PC-3 (cell line): ENCODE measurements at regions not wholly inside any gene's neighbourhood (a gene's known extent, or its start where the extent isn't known, plus 50 kb on each side); places are given as distances from the start of the nearest gene placed in this dataset.

Experiments
- ATAC-seq: fragments of 200-7000 bp; cut with Tn5 transposase; 2 replicates; pipeline ENCODE4 v1.9.1; 2020; ENCODE audit warnings: mild to moderate bottlenecking, moderate library complexity
- BruUV-seq: library from RNA; stranded (reverse); fragments of 400-500 nt; replicated peaks from 2 replicates; lab custom pipeline; 2021; lab: Mats Ljungman, UMichigan
- CTCF ChIA-PET: fragments of 300-600 bp; sonication (Branson Sonifier 250); formaldehyde crosslinking; loops from one replicate; lab custom pipeline; 2022; ENCODE audit warnings: antibody characterized with exemption; lab: Charles Lee
- POLR2A ChIA-PET: fragments of 300-600 bp; sonication (Branson Sonifier 250); formaldehyde crosslinking; loops from one replicate; lab custom pipeline; 2022; ENCODE audit warnings: antibody characterized with exemption; ENCODE audit not compliant: unreplicated experiment; lab: Charles Lee
- DNase-seq: peaks from one replicate; pipeline ENCODE4 v3.0.0-alpha.2; 2015
- H2AFZ ChIP-seq: fragments of 300-600 bp; sonication (generic); 2 replicates; pipeline ENCODE4 v1.6.0; 2016; ENCODE audit warnings: antibody characterized with exemption, low read length
- H3F3A ChIP-seq: fragments of 300-600 bp; sonication (generic); one replicate; pipeline ENCODE4 v1.6.0; 2017; ENCODE audit warnings: antibody characterized with exemption, low read length, control low read depth, mild to moderate bottlenecking; ENCODE audit not compliant: unreplicated experiment
- H3K27ac ChIP-seq: fragments of 300-600 bp; sonication (generic); 2 replicates; pipeline ENCODE4 v1.5.1; 2016; ENCODE audit warnings: mild to moderate bottlenecking, low read length
- H3K27me3 ChIP-seq: fragments of 300-600 bp; sonication (generic); 2 replicates; pipeline ENCODE4 v1.6.1; 2016; ENCODE audit warnings: low read length, mixed read lengths
- H3K36me3 ChIP-seq: fragments of 300-600 bp; sonication (generic); 2 replicates; pipeline ENCODE4 v1.6.1; 2016; ENCODE audit warnings: low read depth, mixed run types, low read length, mixed read lengths
- H3K4me1 ChIP-seq: fragments of 300-600 bp; sonication (generic); 2 replicates; pipeline ENCODE4 v1.5.1; 2016; ENCODE audit warnings: low read length; ENCODE audit not compliant: insufficient read depth
- H3K4me2 ChIP-seq: fragments of 300-600 bp; sonication (generic); 2 replicates; pipeline ENCODE4 v1.6.0; 2016; ENCODE audit warnings: low read length
- H3K4me3 ChIP-seq: fragments of 300-600 bp; sonication (generic); 2 replicates; pipeline ENCODE4 v1.5.1; 2016; ENCODE audit warnings: mild to moderate bottlenecking, low read length, mixed read lengths
- H3K79me2 ChIP-seq: fragments of 300-600 bp; sonication (generic); 2 replicates; pipeline ENCODE4 v1.6.1; 2017; ENCODE audit warnings: low read length, mixed read lengths
- H3K9ac ChIP-seq: fragments of 300-600 bp; sonication (generic); 2 replicates; pipeline ENCODE4 v1.6.0; 2016; ENCODE audit warnings: mild to moderate bottlenecking, low read length
- H3K9me2 ChIP-seq: fragments of 300-600 bp; sonication (generic); replicated peaks from 2 replicates; pipeline ENCODE4 v1.6.1; 2016; ENCODE audit warnings: mixed run types, low read length, mixed read lengths
- H3K9me3 ChIP-seq: fragments of 300-600 bp; sonication (generic); 2 replicates; pipeline ENCODE4 v1.6.1; 2016; ENCODE audit warnings: low read length, mixed read lengths
- H4K20me1 ChIP-seq: fragments of 300-600 bp; sonication (generic); 2 replicates; pipeline ENCODE4 v1.6.1; 2016; ENCODE audit warnings: low read length, mixed read lengths
- CTCF ChIP-seq: fragments of 300-600 bp; sonication (generic); conservative IDR thresholded peaks from 2 replicates; pipeline ENCODE4 v1.5.1; 2017; ENCODE audit warnings: antibody characterized with exemption, low read depth, mild to moderate bottlenecking, low read length
- EZH2 ChIP-seq: fragments of 300-600 bp; sonication (generic); IDR thresholded peaks from one replicate; pipeline ENCODE4 v1.6.1; 2017; ENCODE audit warnings: antibody characterized with exemption, mild to moderate bottlenecking, low read length; ENCODE audit not compliant: unreplicated experiment
- EZH2phosphoT487 ChIP-seq: fragments of 300-600 bp; sonication (generic); IDR thresholded peaks from 2 replicates; pipeline ENCODE4 v1.6.1; 2018; ENCODE audit warnings: mild to moderate bottlenecking, antibody characterized with exemption, low read length, borderline replicate concordance
- intact Hi-C: fragments of 100-400 bp; cut with micrococcal nuclease; formaldehyde crosslinking; loops from 2 replicates; pipeline ENCODE4 v1.9.0; 2023

- H3K4me1 ChIP-seq = no peaks in the 10 kb centered on the region
- H3K4me3 ChIP-seq = no peak overlapping the region
- no peak overlapping the region for H3K4me2 ChIP-seq
- intact Hi-C loops = loop anchor here (10.0 kb wide), 3 partner anchors 255 to 645 kb away; no protein-coding TSS in a partner anchor
- TF ChIP-seq EZH2phosphoT487 (no peak), EZH2 (no peak), CTCF (no peak)
- H3K9me3 ChIP-seq = no peaks in the 10 kb centered on the region
- BruUV-seq = no TSS peak
- H4K20me1 ChIP-seq = no peaks in the 10 kb centered on the region
- H3K9me2 ChIP-seq = no peaks in the 10 kb centered on the region
- DNase-seq (no peak), ATAC-seq (no peak)
- POLR2A ChIA-PET = no interaction called here
- H3K79me2 ChIP-seq = no peaks in the 10 kb centered on the region
- H2AFZ ChIP-seq = no peak overlapping the region
- H3F3A ChIP-seq = no peaks in the 10 kb centered on the region
- H3K36me3 ChIP-seq = no peaks in the 10 kb centered on the region
- H3K27me3 ChIP-seq = no peaks in the 10 kb centered on the region
- CTCF ChIA-PET = no interaction called here
- no peak overlapping the region for H3K9ac ChIP-seq
- no peak overlapping the region for H3K27ac ChIP-seq
Measured at GRCh38 chr4:186949847-186950246, 226.2 kb upstream of the FAT1 start.

DNA sequence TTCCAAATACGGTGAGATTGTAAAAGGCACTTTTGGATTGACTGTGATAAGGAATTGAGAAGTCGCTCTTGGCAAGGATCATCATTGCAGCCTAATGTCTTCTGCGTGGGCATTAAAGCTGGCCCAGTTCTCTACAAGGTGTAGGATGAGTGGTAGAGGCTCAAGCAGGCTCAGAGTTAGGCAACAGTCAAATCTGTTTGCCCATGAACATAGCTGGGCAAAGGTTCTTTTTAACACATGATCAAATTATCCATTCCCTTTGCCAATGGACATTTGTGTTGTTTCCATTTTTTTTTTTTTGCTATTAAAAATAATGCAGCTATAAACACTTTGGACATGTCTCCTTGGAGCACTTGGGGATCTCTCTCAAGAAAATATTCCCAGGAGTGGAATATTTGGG is 229.1 kb upstream of the FAT1 start:
- Histone ChIP-seq H3K27me3 (no peaks in the 10 kb centered on the region), H3F3A (no peaks in the 10 kb centered on the region), H3K4me3 (no peak overlapping the region), H3K9me2 (no peaks in the 10 kb centered on the region), H3K79me2 (no peaks in the 10 kb centered on the region), H4K20me1 (no peaks in the 10 kb centered on the region), H3K36me3 (no peaks in the 10 kb centered on the region), H3K27ac (no peak overlapping the region), H3K9ac (no peak overlapping the region), H3K4me2 (no peak overlapping the region), H3K4me1 (no peaks in the 10 kb centered on the region), H2AFZ (no peak overlapping the region), H3K9me3 (no peaks in the 10 kb centered on the region)
- TF ChIP-seq CTCF (no peak), EZH2phosphoT487 (no peak), EZH2 (no peak)
- ATAC-seq (no peak), DNase-seq (no peak)
- ChIA-PET CTCF (no interaction called here), POLR2A (no interaction called here)
- BruUV-seq = no TSS peak
- intact Hi-C loops = no loop called here

DNA sequence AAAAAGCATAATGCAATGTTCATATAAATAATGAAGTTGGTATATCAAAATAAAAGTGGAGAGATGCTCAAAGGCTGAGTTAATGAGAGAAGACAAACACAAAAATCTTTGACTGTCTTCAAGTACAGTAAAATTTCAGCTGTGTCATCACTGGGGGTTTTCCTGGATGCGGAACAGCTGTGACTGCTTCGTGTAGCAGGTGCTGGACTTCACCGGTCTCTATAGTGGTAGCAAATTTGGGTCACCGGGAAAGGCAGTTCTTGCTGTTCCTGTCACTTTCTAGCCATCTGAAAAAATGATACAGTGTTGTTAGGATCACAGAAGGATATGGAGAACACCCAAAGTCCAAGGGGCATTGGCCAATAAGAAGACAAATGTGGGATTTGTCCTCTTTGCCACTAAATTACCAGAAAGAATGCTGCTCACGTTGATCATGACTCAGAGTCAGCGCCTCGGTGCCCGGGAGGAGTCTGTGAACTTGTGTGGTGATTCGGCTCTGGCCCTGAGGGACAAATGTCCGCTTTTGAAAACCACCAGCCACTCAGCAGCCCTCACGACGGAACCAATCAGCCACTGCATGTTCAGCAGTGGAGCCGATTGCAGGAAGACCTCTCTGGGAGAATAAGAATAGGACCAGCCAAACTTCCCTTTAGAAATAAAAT is 230.1 kb upstream of the FAT1 start:
- CTCF ChIA-PET = no interaction called here

More for the DNA sequence above, 230.1 kb upstream of the FAT1 start:
- H4K20me1 ChIP-seq = no peaks in the 10 kb centered on the region
- H3K27ac ChIP-seq = no peak overlapping the region
- no TSS peak for BruUV-seq
- POLR2A ChIA-PET = no interaction called here
- H3K79me2 ChIP-seq = no peaks in the 10 kb centered on the region
- intact Hi-C loops = no loop called here
- no peak overlapping the region for H3K4me2 ChIP-seq
- no peak for ATAC-seq
- H3K9ac ChIP-seq = no peak overlapping the region
- no peak overlapping the region for H3K4me3 ChIP-seq
- no peaks in the 10 kb centered on the region for H3K4me1 ChIP-seq
- H3K9me2 ChIP-seq = no peaks in the 10 kb centered on the region
- H3K27me3 ChIP-seq = no peaks in the 10 kb centered on the region
- no peak for TF ChIP-seq EZH2
- no peak for TF ChIP-seq EZH2phosphoT487
- TF ChIP-seq CTCF = no peak
- H3K9me3 ChIP-seq = no peaks in the 10 kb centered on the region
- H3K36me3 ChIP-seq = no peaks in the 10 kb centered on the region
- no peaks in the 10 kb centered on the region for H3F3A ChIP-seq
- H2AFZ ChIP-seq = no peak overlapping the region
- DNase-seq = no peak
